Stimulated activated naive CD8-positive, alpha-beta T cell treated with anti-CD3 and anti-CD28 coated beads, Interleukin-15, Interleukin-2, amounts not matched to agents 100 U/mL and 50 U/mL, for 24 hours (primary cell): ENCODE measurements at regions not wholly inside any gene's neighbourhood (a gene's known extent, or its start where the extent isn't known, plus 50 kb on each side); places are given as distances from the start of the nearest gene placed in this dataset.

ENCODE experiments used
- ATAC-seq: fragments of 150-1000 bp; cut with Tn5 transposase; one replicate; pipeline ENCODE4 v1.10.0; 2021
- DNase-seq: peaks from one replicate; pipeline ENCODE4 v3.0.0; 2021

DNA sequence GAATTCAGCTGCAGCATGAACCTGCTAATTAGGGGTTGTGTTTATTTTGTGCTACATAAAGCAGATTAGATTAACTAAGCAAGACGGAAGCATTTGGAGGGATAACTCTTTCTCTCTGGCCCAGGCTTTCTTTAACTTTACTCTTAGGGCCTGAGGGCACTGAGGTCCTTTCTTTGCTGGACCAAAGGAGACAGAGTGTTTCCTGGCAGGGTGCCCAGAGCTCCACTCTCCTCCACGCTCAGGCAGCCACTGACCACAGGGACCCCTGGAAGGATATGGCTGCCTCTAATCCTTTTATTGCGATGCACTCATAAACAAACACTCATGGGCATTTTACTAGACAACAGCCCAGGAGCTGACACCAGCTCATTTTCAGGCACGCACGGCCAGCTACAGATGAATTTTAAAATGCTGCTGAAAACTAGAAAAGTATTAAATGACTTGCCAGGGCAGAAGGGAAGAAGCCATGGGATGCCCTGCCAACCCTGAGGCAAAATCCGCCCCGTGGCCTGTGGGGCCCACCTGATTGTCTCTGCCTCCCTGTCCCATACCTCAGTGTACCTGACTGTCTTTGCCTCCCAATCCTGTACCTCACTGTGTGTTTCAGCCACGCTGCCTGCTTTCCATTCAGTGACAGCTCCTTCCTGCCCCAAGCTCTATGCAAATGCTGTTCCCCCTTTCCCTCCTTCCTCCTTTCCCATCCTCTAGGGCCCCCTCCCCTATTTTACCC, 192.6 kb upstream of the NAV2 start:
- no peak for DNase-seq
- ATAC-seq, result no peak

DNA sequence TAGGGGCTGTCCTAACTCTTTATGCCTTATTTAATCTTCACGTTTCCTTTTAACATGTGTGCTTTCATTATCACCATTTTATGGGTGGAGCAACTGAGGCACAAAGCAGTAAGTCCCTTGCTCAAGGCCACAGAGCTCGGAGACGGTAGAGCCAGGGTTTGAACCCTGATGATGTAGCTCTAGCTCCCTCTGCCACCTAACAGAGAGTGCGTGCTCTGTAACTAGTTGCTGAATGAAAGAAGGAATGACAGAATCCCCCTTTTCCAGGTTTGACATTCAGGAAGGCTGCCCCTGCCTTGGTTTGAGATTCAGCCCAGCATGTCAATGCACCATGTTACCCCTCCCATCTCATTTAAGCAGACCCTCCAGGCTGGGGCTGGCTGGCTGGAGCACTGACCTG, 193.3 kb upstream of the NAV2 start:
- ATAC-seq, result no peak
- DNase-seq, result no peak

DNA sequence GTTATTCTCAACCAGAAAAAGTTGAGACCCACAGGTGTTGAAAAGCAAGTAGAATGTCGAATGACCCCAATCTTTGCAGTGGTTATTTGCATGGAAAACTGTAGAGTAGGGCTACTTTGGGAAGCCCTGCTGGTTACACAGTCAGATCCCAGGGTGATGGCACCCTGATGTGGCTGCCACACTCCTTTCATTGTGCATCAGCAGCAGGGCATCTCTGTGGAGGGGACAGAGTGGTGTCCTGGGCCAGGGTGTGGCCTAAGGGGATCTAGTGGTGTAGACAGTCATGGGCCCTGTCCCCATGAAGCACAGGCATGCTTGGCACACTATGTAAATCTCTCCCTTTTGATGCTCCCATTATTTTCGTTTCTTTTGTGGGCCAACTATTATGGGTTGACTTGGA, 199.4 kb upstream of the NAV2 start:
- no peak for DNase-seq
- no peak for ATAC-seq

DNA sequence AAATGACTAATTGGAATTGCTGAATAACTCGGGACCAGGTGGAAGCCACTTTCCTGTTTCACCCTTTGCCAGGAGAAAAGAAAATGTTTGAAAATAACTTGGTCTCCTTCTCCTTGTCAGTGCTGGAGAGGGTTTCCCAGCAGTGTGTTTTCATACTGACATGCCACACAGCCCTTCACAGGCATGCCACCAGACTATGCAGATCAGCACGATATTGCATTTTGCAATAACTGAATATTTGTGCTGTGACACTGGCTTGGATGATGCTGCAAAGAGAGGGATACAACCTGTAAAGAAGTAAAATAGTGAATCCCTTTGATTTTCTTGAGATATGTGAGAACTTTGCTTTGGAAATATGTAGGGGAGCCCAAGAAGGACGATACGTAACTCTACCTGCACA, 200.0 kb upstream of the NAV2 start:
- no peak for ATAC-seq
- DNase-seq, result no peak

DNA sequence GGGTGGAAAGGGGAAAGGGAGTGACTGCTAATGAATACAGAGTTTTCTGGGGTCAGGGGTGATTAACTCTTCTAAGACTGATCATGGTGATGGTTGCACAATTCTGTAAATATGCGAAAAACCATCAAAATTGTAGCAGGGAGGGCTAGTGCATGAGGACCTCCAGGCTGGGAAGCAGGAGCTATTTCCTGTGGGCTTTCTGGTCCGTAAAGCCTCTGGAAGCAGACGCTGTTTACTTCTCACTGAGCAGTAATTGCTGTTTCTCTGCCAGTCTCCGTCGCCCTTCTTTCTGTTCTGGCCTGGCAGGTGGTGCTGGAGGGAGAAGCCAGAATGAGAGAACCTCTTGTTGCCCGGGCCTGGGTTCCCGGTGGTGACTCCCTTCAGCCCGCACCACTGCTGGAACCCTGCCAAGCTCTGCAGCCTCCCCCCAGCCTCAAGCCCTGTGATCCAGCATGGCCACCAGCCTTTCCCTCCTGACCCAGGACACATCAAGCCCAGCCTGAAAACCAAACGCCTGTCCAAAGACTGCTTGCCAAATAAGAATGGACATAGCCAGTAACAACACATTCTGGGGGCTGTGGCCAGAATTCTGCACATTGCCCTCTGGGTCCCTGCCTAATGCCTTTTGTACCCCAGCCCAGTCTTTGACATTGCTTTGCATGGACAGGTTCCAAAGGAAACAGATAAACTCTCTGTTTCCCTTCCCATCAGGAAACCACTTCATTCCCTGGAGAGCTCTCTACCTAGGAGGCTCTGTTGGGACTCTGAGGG, 201.0 kb upstream of the NAV2 start:
- no peak for ATAC-seq
- no peak for DNase-seq

DNA sequence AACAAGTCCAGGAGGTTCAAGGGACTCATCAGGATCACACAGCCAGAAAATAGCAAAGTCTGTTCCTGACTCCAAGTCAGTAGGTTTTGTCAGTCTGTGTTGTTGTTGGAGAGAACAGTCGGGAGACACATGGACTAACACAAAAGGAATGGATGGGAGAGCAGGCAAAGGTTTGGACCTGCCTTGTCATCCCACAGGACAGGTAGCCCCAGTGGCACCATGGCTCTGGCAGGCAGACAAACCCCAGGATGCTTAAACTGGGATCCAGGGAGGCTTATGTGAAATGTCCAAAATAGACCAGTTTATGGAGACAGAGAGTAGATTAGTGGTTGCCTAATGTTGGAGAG, 201.6 kb upstream of the NAV2 start:
- ATAC-seq (no peak), DNase-seq (no peak)

DNA sequence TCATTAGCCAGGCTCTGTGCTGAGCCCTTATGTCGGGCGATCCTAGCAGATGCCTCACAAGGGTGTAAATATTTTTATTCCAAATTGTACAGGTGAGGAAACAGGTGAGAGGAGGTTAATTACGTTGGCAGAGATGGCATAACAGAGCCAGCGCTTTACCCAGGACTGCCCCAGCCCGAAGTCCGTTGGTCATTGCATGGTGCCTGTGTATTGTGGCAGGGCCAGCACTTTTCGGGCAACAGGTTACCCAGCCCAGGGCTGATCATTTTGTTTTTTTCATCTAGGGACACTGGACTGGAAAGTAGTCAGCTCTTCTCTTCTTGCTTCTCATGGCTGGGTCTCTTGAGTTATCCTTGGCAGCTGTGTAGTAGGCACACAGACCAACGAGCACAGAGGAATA, 202.2 kb upstream of the NAV2 start:
- ATAC-seq (no peak), DNase-seq (no peak)

DNA sequence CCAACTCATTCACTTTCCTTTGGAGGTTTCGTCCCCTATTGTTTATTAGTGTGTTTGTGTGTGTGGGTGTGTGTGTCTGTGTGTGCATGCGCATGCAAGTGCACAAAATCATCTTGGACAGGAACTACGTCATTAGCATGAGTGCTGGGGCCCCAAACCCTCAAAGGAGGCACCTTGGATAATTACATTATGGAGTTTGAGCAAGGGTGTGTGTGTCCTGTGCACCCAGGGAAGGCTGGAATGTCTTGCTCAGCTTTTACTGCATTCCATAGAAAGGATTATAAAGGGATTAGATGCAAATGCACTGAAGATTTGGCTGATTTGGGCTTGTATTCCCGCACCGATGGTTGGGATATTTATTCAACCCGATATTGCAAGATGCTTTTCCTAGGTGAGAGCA, 203.4 kb upstream of the NAV2 start:
- DNase-seq (no peak), ATAC-seq (no peak)

DNA sequence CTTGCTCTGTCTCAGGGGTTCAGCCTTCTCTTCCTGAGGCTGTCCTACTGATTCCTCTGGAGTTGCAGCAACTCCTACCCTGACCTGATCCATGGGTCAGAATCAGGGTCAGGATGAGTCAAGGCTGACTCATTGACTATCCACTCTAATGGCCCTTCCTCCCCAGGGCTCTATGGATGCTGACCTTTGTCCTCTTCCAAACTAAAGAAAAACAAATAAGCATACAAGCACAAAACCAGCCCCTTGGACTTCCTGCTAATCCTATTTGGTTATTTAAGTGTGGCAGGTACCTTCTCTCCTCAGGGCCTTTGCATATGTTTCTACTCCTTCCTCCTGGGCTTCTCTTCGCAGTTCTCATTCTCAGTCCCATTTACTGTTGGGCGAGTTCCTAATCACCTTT, 204.5 kb upstream of the NAV2 start:
- ATAC-seq, result no peak
- no peak for DNase-seq

DNA sequence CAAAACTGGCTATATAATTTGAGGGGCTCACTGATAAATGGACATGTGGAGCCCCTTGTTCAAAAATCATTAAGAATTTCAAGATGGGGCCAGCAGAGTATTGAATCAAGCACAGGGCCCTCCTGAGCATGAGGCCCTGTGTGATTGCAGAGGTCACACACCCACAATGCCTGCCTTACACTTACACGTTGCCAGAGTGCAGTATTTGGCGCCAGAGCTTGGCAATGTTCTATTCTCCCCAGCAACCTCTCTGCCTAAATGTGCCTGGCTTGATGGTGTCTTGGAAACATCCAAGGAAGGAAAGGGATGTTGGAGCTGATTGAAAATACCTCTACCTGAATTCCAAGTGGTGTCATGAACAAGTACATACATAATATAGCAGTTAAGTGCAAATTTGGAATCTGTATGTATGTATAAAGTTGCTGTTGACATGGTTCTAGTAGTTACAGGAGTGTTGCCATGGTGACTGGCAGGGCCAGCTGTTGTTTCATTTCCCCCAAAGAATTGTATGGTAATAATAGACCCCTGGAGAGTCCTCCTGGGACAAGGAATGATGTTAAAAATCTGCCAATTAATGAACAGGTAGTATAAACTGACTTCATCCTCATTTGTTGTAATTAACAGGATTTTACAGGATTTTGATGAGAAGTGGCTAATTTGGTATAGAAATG, 205.7 kb upstream of the NAV2 start:
- DNase-seq, result no peak
- ATAC-seq, result no peak

DNA sequence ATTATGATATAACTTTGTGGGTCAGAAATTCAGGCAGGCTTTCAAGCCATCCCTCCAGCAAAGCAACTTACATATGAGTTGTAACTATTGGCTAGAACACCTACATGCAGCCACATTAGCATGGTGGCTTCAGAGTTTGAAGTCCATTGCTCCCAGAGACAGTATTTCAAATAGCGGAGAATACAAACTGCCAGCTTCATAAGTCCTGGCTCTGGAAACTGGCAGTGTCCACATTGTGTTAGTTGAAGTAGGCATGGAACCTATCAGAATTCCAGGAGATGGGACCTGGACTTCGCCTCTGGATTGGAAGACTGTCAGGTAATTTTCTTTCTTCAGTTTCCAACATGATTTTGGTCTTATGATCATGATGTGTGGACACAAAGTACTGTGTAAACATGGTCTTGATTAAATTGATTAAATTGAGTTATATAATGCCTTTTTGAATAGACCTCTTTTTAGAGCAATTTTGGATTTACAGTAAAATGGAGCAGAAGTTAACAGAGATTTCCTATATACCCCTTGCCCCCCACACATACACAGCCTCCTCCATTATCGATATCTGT, 209.9 kb upstream of the NAV2 start:
- ATAC-seq, result no peak
- no peak for DNase-seq

DNA sequence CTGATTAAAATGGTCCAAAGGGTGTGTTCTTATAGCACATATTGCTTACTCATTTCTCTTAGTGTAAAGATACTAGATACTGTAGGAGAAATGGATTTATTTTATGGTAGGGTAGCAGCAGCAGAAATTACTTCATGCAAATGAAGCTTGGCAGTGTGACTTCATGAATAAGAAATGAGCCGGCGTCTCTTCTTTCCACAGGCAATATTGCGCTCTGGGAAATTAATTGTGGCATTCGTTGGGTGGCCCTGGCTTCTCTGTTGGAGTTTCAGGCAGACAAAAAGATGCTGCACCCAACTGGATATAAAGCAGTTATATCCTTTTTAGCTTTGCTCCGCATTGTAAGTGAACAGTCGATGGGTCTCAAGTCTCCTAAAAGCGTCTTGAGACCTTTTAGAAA, 211.0 kb upstream of the NAV2 start:
- ATAC-seq (no peak), DNase-seq (no peak)

DNA sequence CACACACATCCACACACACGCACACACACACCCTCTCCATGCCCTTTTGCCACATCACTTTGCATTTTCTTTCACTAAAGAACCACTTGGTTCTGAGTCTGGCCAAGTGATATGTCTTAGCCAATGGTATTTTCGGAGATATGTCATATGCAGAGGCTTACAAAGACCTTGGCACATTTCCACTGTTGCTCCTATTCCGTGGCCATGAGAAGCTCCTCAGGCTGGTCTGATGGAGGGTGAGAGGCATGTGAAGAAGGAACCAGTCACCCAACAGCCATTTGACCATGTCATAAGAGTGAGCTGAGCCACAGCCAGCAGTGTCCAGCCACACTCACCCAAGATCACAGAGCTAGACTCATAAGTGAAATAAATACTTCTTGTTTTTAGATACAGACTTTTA, 212.6 kb upstream of the NAV2 start:
- no peak for ATAC-seq
- no peak for DNase-seq

DNA sequence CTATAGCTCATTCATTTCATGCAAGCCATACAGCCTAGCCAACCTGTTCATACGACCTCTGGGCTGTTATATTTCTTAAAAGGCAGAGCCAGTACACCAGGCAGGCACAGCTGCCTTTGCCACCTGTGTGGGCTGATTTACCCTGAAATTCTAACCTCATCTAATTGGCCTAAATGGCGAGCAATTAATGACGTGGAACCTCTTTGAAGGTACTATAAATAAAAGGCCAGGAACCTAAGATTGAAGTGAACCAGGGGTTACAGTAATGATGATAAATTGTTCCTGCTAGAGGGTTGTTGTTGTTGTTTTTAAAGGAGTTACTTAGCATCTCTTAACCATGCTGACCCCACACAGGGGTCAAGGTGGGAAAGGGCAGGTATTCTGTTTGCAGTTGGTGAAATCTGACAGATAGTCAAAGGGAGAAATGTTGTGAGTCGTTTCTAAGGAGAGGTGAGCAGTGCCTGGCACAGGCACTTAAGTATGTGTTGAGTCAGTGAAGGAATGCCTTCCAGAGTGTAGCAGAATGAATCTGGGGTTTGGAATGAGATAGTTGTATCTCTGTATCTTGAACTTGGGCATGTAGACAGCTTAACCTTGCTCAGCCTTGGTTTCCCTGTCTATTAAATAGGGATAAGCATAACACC, 213.5 kb upstream of the NAV2 start:
- no peak for ATAC-seq
- DNase-seq, result no peak

DNA sequence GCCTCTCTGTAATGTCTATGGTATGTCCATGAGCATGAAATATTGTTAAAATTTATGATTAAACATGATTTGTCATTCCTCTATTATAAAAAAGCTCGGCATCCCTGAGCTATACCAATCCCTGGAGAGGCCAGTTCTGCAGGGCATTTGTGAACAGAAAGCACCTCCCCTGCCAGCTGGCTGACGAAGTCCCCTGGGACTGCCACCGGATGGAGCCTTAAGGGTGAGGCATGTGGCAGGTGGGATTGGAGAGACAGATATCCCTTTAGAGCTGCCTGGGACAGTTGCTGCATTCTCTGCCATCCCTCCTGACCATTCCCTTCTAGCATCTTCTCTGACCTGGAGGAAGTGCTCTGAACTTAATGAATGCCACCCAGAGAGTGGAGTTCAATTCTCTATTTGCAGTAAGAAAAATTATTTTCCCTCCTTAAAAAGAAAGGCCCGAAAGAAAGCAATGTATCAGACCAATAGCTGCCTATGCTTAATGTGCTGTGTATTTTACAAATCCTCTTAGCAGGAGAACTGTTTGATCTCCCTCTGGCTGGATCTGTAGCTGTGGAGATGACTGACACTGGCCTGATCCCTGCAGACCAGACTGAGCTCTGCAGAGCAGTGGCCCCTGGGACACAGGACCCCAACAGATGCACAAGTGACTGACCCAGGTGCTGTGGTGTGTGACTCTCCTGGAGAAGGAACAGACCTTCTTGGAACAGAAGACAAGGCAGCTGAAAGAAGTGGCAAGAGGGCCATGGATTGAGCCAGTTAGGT, 219.0 kb upstream of the NAV2 start:
- ATAC-seq, result no peak
- no peak for DNase-seq

DNA sequence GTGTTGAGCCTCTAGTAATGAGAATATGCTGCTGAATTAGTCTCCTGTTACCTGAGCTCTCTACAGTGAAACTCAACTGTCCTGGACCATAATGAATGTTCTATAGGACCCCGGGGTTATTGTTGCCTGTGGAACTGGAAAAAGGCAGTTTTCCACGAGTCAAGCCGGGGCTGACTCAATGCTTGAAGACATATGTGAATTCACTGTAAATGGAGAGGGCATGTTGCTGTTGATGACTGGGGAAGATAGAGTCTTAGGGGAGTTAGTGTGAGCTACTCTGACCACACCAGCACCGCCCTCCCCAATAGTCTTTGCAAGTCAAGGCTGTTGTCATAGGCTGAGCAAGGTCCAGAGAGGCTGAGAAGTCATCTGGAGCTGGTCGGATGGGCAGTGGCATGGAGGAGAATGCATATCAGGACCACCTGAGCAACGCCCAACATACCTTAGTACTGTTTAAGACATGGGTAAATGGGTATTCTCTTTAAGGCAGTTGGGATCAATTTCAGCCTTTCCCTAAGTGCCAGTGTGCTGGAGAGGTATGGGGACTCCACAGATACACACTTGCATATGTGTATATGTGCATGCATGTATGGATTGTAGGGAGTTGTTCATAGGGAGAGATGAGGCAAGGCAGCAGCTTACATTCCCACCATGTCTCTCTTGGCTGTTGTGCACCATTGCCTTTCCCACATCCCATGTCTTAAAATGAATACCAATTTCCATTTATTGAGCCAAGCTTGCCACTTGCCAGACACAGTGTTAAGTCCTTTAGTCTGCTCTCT, 230.1 kb upstream of the NAV2 start:
- no peak for DNase-seq
- no peak for ATAC-seq

DNA sequence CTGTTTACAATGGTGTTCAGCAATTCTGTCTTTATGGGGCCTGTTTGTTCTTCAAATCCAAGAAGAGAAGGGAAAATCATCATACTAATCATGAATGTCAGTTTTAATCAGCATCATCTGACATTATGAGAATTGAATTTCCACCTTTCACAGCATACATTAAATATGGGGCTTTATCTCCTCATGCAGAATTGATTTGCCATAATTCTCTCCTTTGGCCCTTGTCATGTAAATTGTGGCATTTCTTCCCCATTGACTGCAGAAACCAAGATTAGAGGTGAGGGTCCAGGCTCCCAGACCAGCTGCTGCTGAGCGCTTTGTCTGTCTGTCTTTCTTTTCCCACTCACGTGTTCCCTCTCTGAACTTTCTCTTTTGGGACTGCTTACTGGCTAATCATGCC, 232.1 kb upstream of the NAV2 start:
- ATAC-seq, result no peak

DNA sequence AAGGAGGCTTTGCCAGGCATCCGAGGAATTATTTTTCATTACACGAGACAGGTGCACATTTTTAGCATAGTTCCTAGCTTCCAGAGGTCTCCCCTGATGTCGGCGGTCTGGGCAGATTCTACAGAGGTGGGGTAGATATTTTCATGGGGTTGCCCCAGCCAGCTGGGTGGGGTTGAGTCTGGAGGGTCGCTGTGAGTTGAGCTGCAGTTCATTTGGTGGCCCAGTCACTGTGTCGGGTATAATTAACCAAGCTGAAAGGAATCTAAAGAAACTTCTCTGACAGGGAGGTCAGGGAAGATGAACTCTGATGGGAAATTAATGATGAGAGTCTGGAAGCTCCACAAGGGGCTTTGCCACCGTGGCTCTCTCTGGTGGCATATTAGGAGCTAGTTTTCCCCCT, 233.7 kb upstream of the NAV2 start:
- ATAC-seq (no peak), DNase-seq (no peak)

More for the DNA sequence above, 232.1 kb upstream of the NAV2 start:
- no peak for DNase-seq

DNA sequence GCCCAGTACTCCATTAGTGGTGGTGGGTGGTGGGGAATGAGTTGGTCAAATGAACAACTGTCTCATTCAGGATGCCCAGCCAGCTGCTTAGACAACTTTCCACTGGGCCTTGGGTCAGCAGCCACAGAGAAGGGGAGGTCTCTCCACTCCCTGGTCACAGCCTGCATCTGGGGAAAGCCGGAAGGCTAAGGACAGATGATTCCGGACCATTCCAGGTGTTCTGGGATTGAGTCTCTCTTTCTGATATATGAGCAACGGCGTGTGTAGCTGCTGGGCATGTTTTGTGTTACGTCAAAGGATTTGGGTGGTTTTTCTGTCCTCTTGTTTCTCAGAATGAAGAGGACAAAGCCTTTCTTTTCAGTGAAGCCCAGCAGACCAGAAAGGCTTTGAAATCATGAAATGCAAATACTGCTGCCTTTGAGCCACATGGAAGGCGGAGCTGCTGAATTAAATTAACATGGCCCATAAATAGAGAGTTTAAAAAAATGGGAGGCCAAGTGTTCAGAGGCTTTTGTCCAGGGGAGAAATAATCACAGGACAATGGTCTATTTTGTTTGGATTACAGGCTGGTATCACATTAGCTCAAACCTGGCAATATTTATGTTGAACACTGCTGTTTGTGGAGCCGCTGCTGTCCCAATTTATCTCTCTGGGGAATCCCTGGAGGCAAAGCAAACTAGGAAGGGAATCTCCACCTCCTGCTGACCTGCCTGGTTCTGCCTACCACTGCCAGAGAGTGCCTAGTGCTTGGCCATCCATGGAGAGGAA, 234.4 kb upstream of the E2F8 start:
- no peak for ATAC-seq
- DNase-seq, result no peak

DNA sequence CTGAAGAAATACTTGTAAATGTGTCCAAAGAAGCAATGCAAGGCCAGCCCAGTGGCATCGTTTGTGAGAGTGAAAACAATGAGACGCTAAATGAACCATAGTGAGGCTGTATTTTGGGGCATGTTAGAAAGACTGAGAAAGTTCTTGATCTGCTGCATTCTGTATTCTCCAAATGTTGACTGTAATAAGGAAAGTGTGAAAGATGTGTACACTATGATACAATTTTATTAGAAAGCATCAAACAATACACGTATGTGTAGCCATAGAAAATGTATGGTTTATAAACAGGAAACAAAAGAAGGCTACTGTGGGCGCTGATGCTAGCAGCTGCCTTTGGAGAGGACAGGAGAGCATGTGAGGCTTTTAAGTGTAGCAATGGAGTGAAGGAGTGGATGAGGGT, 233.5 kb upstream of the E2F8 start:
- no peak for ATAC-seq

More for the DNA sequence above, 233.5 kb upstream of the E2F8 start:
- DNase-seq, result no peak
